Neural cell (in vitro differentiated cells): ENCODE measurements at regions not wholly inside any gene's neighbourhood (a gene's known extent, or its start where the extent isn't known, plus 50 kb on each side); places are given as distances from the start of the nearest gene placed in this dataset.

Source experiments
- CTCF ChIP-seq: fragments of 450-650 bp; IDR thresholded peaks from 2 replicates; pipeline ENCODE4 v1.5.1; 2014; ENCODE audit warnings: antibody characterized with exemption, mild to moderate bottlenecking, moderate library complexity; ENCODE audit not compliant: poor library complexity, severe bottlenecking
- EP300 ChIP-seq: fragments of 450-650 bp; conservative IDR thresholded peaks from 2 replicates; pipeline ENCODE4 v1.6.1; 2014; ENCODE audit warnings: antibody characterized with exemption, mild to moderate bottlenecking, moderate library complexity; ENCODE audit not compliant: poor library complexity, severe bottlenecking
- EZH2 ChIP-seq: fragments of 200-600, 300-800 bp; shearing (Covaris generic), sonication (generic); IDR thresholded peaks from 2 replicates; pipeline ENCODE4 v1.6.1; 2014; ENCODE audit warnings: antibody characterized with exemption, low read length, borderline replicate concordance, mild to moderate bottlenecking; ENCODE audit not compliant: insufficient read depth, poor library complexity, severe bottlenecking
- POLR2AphosphoS5 ChIP-seq: IDR thresholded peaks from 2 replicates; pipeline ENCODE4 v1.6.1; 2012
- TAF1 ChIP-seq: IDR thresholded peaks from 2 replicates; pipeline ENCODE4 v1.6.1; 2012; ENCODE audit warnings: low read depth

- TF ChIP-seq CTCF = no peak
- TF ChIP-seq EP300 = no peak
- no peak for TF ChIP-seq EZH2
- no peak for TF ChIP-seq TAF1
- TF ChIP-seq POLR2AphosphoS5 = no peak
These were observed 446.7 kb downstream of the DOK5 start for GRCh38 chr20:54922096-54922495.
